ENCODE measurements at regions not wholly inside any gene's neighbourhood (a gene's known extent, or its start where the extent isn't known, plus 50 kb on each side); places are given as distances from the start of the nearest gene placed in this dataset.
A peak's percentile ranks its signal among the peaks of the same experiment; 100 is the strongest.

DNA sequence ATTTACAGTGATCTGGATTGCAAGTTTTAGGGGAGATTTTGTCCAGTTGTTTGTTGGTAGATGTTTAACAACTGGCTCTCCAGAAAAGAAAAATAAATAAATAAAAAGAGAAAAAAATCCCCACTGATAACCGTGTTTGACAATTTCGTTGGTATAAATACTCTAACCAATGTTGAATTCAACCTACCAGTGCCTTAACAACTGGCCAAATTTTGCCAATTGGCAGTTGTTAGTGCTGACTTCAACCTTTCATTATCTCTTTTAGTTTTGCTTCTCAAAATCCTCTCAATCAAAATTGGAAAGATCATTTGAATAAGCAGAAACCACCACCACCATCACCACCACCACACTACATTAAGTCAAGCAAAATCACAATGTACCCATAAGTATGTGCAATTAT, 490.3 kb downstream of the PIK3C3 start:
- Histone ChIP-seq H3K27me3 (no peaks in the 10 kb centered on the region), H3K9me3 (peaks cover 18% of the 10 kb centered on the region), H3K4me3 (no peak overlapping the region), H3K36me3 (no peaks in the 10 kb centered on the region)
- DNase-seq, result no peak

DNA sequence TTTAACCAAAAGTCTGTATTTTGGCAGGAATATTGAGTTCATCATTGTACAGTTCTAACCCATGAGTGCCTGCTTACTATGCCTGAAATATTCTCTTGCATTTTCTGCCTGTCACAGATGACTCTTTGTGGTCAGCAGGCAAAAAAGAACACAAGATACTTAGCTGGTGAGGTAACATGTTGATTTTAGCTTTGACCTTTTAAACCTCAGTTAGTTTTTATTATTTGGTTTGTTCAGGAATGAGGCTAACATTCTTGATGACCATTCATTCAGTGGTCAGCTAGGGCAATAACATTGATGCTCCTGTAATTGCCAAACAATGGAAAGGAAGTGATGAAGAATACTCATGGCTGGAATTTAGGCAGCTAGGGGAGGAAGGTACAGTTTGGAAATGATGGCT, 491.2 kb downstream of the PIK3C3 start:
- peaks cover 18% of the 10 kb centered on the region for H3K9me3 ChIP-seq
- H3K36me3 ChIP-seq, result no peaks in the 10 kb centered on the region
- no peaks in the 10 kb centered on the region for H3K27me3 ChIP-seq
- DNase-seq, result peak; percentile 24
- H3K4me3 ChIP-seq, result no peak overlapping the region

- no peaks in the 10 kb centered on the region for H3K27me3 ChIP-seq
- no peak for DNase-seq
- no peaks in the 10 kb centered on the region for H3K36me3 ChIP-seq
- no peak overlapping the region for H3K4me3 ChIP-seq
- H3K9me3 ChIP-seq, result peaks cover 18% of the 10 kb centered on the region
Observed at GRCh38 chr18:42447688-42448087, 492.7 kb downstream of the PIK3C3 start.

DNA sequence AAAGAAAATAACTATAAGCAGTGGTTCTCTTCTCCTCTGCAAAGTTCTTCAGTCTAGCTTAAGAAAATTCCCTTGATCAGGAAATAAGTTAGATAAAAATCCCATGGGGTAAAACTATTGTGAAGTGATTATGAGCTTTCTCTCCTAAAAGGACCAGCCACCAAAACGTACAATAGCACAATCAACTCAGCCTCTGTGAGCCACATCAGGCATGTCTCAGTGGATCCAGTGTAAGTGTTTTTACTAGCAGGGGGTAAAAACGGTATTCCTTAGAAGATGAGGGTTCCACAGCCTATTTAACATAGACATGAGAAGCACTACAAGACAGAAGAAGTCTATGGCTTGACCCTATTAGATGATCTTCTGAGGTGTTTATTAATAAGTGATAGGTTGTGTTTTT, 503.2 kb downstream of the PIK3C3 start:
- no peak for DNase-seq

GRCh38 chr18:42459873-42460272, 504.8 kb downstream of the PIK3C3 start:
- no peak overlapping the region for H3K4me3 ChIP-seq
- no peaks in the 10 kb centered on the region for H3K9me3 ChIP-seq
- H3K27me3 ChIP-seq, result no peaks in the 10 kb centered on the region
- DNase-seq, result no peak
- H3K36me3 ChIP-seq, result no peaks in the 10 kb centered on the region

More for the DNA sequence above, 503.2 kb downstream of the PIK3C3 start:
- no peaks in the 10 kb centered on the region for H3K36me3 ChIP-seq
- no peak overlapping the region for H3K4me3 ChIP-seq
- H3K9me3 ChIP-seq, result no peaks in the 10 kb centered on the region
- no peaks in the 10 kb centered on the region for H3K27me3 ChIP-seq

DNA sequence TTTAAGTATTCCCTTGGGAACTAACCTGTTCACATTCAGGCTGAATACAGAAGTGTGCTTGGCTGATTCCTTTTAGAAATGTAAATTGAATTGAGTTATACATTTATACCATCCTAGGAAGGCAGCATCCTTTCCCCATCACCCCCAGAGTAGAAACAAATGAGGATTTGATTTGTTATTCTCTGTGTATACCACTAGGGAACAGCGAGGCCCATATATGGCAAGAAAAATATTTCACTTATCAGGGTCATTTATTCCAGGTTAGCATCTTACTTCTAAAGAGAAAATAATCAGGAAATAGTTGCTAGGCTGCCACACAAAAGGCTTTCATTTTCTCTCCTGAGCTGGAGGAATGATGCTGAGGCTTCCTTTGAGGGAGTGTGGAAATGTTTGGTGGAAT, 516.9 kb downstream of the PIK3C3 start:
- H3K36me3 ChIP-seq, result no peaks in the 10 kb centered on the region

DNA sequence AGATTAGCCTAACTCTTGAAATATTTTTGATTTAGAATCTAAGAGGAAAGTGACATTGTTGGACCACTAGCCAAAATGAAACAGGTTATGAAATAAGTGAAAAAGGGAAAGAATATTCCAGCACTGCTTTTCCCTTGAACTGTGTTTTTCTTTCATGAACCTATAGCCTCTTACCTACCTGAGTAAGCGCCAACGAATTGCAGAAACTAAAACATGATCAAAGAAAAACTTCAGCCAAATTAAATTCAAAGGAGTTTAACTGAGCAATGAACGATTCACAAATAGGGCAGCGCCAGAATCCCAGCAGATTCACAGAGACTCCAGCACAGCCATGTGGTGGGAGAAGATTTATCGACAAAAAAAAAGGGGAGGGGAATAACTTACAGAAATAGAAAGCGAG, 518.6 kb downstream of the PIK3C3 start:
- no peak for DNase-seq
- Histone ChIP-seq H3K36me3 (no peaks in the 10 kb centered on the region), H3K27me3 (no peaks in the 10 kb centered on the region), H3K4me3 (no peak overlapping the region), H3K9me3 (no peaks in the 10 kb centered on the region)

More for the DNA sequence above, 516.9 kb downstream of the PIK3C3 start:
- no peaks in the 10 kb centered on the region for H3K27me3 ChIP-seq
- no peaks in the 10 kb centered on the region for H3K9me3 ChIP-seq
- no peak overlapping the region for H3K4me3 ChIP-seq
- no peak for DNase-seq

DNA sequence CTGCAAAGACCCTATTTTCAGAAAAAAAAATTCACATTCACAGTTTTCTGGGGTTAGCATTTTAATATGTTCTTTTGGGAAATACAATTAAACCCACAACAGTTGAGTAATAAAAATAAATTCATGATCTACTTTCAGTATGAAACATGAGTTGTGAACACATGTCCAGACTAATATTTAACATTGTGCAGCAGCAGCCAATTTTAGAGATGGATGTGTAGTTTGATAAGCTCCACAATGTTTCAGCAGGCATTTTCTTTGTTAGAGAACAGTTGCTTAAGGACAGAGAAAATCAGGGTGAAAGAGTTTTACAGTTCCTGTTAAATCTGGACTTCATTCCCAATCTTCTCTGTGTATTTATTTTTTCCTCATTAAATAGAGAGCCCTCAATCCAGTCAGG, 519.5 kb downstream of the PIK3C3 start:
- no peak for DNase-seq
- no peak overlapping the region for H3K4me3 ChIP-seq
- no peaks in the 10 kb centered on the region for H3K9me3 ChIP-seq
- H3K36me3 ChIP-seq, result no peaks in the 10 kb centered on the region
- no peaks in the 10 kb centered on the region for H3K27me3 ChIP-seq

GRCh38 chr18:42475157-42475556, 520.1 kb downstream of the PIK3C3 start:
- Histone ChIP-seq H3K9me3 (no peaks in the 10 kb centered on the region), H3K4me3 (no peak overlapping the region), H3K27me3 (no peaks in the 10 kb centered on the region), H3K36me3 (no peaks in the 10 kb centered on the region)
- no peak for DNase-seq

DNA sequence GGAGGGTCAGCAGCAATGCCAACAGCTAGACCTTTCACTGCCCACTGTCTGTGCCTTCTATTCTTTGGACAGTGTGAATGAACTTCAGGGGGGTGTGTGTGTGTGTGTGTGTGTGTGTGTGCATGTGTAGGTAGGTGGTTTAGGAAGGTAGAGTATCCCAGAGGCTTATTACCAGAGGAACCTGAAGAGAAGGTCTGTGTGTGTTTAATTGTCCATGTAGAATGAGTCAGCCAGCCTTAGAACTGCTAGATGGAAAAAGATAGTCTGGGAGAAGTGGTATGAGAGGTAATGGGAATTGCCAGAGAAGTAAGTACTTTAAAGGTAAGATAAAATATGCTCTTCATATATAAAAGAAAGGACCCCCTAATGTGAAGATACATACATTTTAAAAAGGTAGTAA, 522.2 kb downstream of the PIK3C3 start:
- Histone ChIP-seq H3K4me3 (no peak overlapping the region), H3K36me3 (no peaks in the 10 kb centered on the region), H3K27me3 (no peaks in the 10 kb centered on the region), H3K9me3 (no peaks in the 10 kb centered on the region)
- DNase-seq, result no peak

DNA sequence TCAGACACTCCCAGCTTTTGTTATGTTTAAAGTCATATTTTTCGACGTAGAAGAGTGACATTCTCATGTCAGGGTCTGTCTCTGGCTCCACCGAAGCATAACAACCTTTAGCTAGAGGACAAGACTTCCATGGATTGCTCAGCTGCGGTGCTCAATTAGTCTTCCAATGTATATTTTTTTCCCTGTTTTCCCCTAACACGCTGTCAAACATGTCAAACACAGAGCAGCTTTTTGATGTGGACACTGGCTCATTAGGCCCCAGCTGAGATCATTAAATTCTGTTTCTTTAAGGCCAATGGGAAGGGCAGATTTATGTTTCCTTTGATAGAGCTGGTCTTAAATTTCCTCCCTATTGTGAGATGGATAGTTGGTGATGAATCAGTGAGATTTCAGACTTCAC, 525.4 kb downstream of the PIK3C3 start:
- no peak for DNase-seq

DNA sequence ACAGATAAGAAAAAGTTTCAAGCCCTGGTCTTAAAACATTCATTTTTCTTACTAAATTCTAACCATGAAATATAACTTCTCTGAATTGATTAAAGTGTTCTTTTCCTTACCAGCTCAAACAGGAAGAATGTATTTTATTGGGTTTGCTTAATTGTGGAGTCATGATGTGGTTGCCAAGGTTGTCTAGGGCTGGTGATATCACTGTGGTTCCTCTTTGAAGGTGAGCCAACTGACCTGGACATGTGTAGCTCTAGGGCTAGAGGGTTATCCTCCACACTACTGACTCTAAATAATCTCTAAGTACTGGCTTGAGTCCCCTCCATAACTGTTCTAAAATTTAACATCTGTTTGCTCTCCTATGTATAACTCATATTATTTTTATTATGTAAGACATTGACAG, 529.6 kb downstream of the PIK3C3 start:
- no peaks in the 10 kb centered on the region for H3K27me3 ChIP-seq
- peaks cover 13% of the 10 kb centered on the region for H3K9me3 ChIP-seq
- no peak overlapping the region for H3K4me3 ChIP-seq
- H3K36me3 ChIP-seq, result no peaks in the 10 kb centered on the region
- DNase-seq, result no peak

More for the DNA sequence above, 525.4 kb downstream of the PIK3C3 start:
- Histone ChIP-seq H3K27me3 (no peaks in the 10 kb centered on the region), H3K4me3 (no peak overlapping the region), H3K36me3 (no peaks in the 10 kb centered on the region), H3K9me3 (peaks cover 9% of the 10 kb centered on the region)

DNA sequence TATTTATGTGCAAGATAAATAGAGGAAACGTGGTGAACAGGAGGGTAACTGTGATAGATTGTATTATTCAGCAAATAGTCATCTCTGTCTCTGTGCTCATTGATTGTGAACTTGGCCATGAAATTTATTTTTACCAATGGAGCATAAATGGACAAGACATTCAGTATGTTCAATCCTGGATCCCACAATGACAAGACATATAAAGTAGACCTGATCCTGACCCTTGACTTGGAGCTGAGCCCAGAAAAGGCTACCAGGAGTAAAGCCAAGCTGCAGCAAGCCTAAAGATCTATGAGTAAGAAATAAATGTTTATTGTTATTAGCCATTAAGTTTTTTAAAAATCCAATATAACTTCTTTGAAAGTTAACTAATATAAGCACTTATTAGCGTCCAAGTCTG, 531.2 kb downstream of the PIK3C3 start:
- Histone ChIP-seq H3K27me3 (no peaks in the 10 kb centered on the region), H3K36me3 (no peaks in the 10 kb centered on the region)
- DNase-seq, result peak; percentile 73

GRCh38 chr18:42508683-42509296, 553.8 kb downstream of the PIK3C3 start:
- H3K36me3 ChIP-seq, result no peaks in the 10 kb centered on the region
- no peak overlapping the region for H3K4me3 ChIP-seq
- no peaks in the 10 kb centered on the region for H3K9me3 ChIP-seq
- no peak for DNase-seq
- H3K27me3 ChIP-seq, result no peaks in the 10 kb centered on the region

More for the DNA sequence above, 531.2 kb downstream of the PIK3C3 start:
- H3K4me3 ChIP-seq, result no peak overlapping the region
- peaks cover 13% of the 10 kb centered on the region for H3K9me3 ChIP-seq

- Histone ChIP-seq H3K36me3 (no peaks in the 10 kb centered on the region), H3K9me3 (no peaks in the 10 kb centered on the region), H3K4me3 (no peak overlapping the region)
Observed at GRCh38 chr18:42509750-42510415, 554.8 kb downstream of the PIK3C3 start.

DNA sequence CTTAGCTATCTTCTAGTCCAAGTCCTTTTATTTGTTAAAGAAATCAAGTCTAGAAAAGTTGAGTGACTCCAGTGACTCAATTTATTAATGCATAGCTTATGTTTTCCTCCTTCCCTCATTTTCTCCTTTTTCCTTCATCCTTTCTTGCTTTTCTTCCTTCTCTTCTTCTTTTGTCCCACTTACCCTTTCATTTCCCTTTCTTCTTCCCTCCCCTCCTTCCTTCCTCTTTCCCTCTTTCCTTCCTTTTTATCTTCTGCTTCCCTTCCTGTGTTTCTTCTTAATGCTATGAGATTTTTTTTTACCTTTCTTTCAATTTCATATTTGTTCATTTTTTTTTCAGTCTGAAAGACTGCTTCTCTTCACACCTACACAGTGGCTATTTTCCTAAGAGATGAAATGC, 555.5 kb downstream of the PIK3C3 start:
- H3K9me3 ChIP-seq, result no peaks in the 10 kb centered on the region
- no peak for DNase-seq
- no peaks in the 10 kb centered on the region for H3K36me3 ChIP-seq
- no peak overlapping the region for H3K4me3 ChIP-seq
- H3K27me3 ChIP-seq, result no peaks in the 10 kb centered on the region

More at GRCh38 chr18:42509750-42510415, 554.8 kb downstream of the PIK3C3 start:
- no peak for DNase-seq
- H3K27me3 ChIP-seq, result no peaks in the 10 kb centered on the region

- Histone ChIP-seq H3K36me3 (no peaks in the 10 kb centered on the region), H3K9me3 (no peaks in the 10 kb centered on the region), H3K4me3 (no peak overlapping the region), H3K27me3 (no peaks in the 10 kb centered on the region)
- DNase-seq, result no peak
Observed at GRCh38 chr18:42513441-42513840, 558.4 kb downstream of the PIK3C3 start.

DNA sequence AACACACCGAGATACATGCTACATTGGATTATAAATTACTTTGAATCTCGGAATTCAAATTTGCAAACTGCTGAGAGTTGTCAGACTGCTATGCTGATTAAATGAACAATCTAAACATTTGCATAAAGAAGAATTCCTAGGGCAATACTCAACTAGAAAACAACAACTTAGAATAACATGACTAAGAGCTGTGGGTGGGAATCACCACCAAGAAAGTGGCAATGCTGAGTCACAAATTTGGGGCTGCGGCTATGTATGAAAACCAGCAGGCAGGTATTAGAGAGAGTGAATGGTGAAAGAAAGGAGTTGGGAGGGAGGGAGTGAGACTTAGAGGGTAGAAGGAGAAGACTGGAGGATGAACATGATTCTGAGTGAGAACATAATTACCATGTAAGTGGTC, 559.5 kb downstream of the PIK3C3 start:
- Histone ChIP-seq H3K4me3 (no peak overlapping the region), H3K9me3 (no peaks in the 10 kb centered on the region), H3K36me3 (no peaks in the 10 kb centered on the region), H3K27me3 (no peaks in the 10 kb centered on the region)
- peak; percentile 26 for DNase-seq
